ENCODE measurements at regions not wholly inside any gene's neighbourhood (a gene's known extent, or its start where the extent isn't known, plus 50 kb on each side); places are given as distances from the start of the nearest gene placed in this dataset.

GRCh38 chr21:31571879-31572278 lies 87.6 kb upstream of the SOD1 start:
- ATAC-seq (ENCODE audit: low read depth) = no peak

GRCh38 chr21:31570824-31571566 lies 88.5 kb upstream of the SOD1 start:
- Histone ChIP-seq H3K27ac (ENCODE audit: poor library complexity, severe bottlenecking) (no peak overlapping the region), H3K36me3 (ENCODE audit: low read depth) (no peaks in the 10 kb centered on the region), H3K9me3 (ENCODE audit: severe bottlenecking) (no peaks in the 10 kb centered on the region), H3K4me1 (ENCODE audit: insufficient read depth, poor library complexity, severe bottlenecking) (no peaks in the 10 kb centered on the region), H3K27me3 (ENCODE audit: insufficient read depth, poor library complexity, severe bottlenecking) (no peaks in the 10 kb centered on the region), H3K4me3 (ENCODE audit: severe bottlenecking) (no peak overlapping the region)
- no peak for DNase-seq (ENCODE audit: low spot score)
- ATAC-seq (ENCODE audit: low read depth) = no peak
- TF ChIP-seq CTCF (IDR thresholded peaks at IDR 0.05; ENCODE audit: poor library complexity, severe bottlenecking) = no peak

More at GRCh38 chr21:31571879-31572278, 87.6 kb upstream of the SOD1 start:
- Histone ChIP-seq H3K27me3 (ENCODE audit: insufficient read depth, poor library complexity, severe bottlenecking) (no peaks in the 10 kb centered on the region), H3K27ac (ENCODE audit: poor library complexity, severe bottlenecking) (no peak overlapping the region), H3K4me1 (ENCODE audit: insufficient read depth, poor library complexity, severe bottlenecking) (no peaks in the 10 kb centered on the region), H3K9me3 (ENCODE audit: severe bottlenecking) (no peaks in the 10 kb centered on the region), H3K4me3 (ENCODE audit: severe bottlenecking) (no peak overlapping the region), H3K36me3 (ENCODE audit: low read depth) (no peaks in the 10 kb centered on the region)
- DNase-seq (ENCODE audit: low spot score) = no peak
- TF ChIP-seq CTCF (IDR thresholded peaks at IDR 0.05; ENCODE audit: poor library complexity, severe bottlenecking) = no peak

- no peaks in the 10 kb centered on the region for H3K9me3 ChIP-seq (ENCODE audit: severe bottlenecking)
- H3K27me3 ChIP-seq (ENCODE audit: insufficient read depth, poor library complexity, severe bottlenecking) = no peaks in the 10 kb centered on the region
- H3K4me3 ChIP-seq (ENCODE audit: severe bottlenecking) = no peak overlapping the region
- no peak for ATAC-seq (ENCODE audit: low read depth)
- no peak for TF ChIP-seq CTCF (IDR thresholded peaks at IDR 0.05; ENCODE audit: poor library complexity, severe bottlenecking)
- no peaks in the 10 kb centered on the region for H3K36me3 ChIP-seq (ENCODE audit: low read depth)
- DNase-seq (ENCODE audit: low spot score) = no peak
- H3K4me1 ChIP-seq (ENCODE audit: insufficient read depth, poor library complexity, severe bottlenecking) = no peaks in the 10 kb centered on the region
- H3K27ac ChIP-seq (ENCODE audit: poor library complexity, severe bottlenecking) = no peak overlapping the region
Observed at GRCh38 chr21:31566611-31567010, 92.9 kb upstream of the SOD1 start.

GRCh38 chr21:31566064-31566463 lies 93.4 kb upstream of the SOD1 start:
- Histone ChIP-seq H3K4me1 (ENCODE audit: insufficient read depth, poor library complexity, severe bottlenecking) (no peaks in the 10 kb centered on the region), H3K4me3 (ENCODE audit: severe bottlenecking) (no peak overlapping the region), H3K36me3 (ENCODE audit: low read depth) (no peaks in the 10 kb centered on the region), H3K27ac (ENCODE audit: poor library complexity, severe bottlenecking) (no peak overlapping the region), H3K27me3 (ENCODE audit: insufficient read depth, poor library complexity, severe bottlenecking) (no peaks in the 10 kb centered on the region), H3K9me3 (ENCODE audit: severe bottlenecking) (no peaks in the 10 kb centered on the region)
- DNase-seq (ENCODE audit: low spot score) (no peak), ATAC-seq (ENCODE audit: low read depth) (no peak)
- TF ChIP-seq CTCF (IDR thresholded peaks at IDR 0.05; ENCODE audit: poor library complexity, severe bottlenecking) = peak; percentile 20

GRCh38 chr21:31564439-31564838 lies 95.1 kb upstream of the SOD1 start:
- H3K27me3 ChIP-seq (ENCODE audit: insufficient read depth, poor library complexity, severe bottlenecking) = no peaks in the 10 kb centered on the region
- no peak for TF ChIP-seq CTCF (IDR thresholded peaks at IDR 0.05; ENCODE audit: poor library complexity, severe bottlenecking)

More at GRCh38 chr21:31564439-31564838, 95.1 kb upstream of the SOD1 start:
- Histone ChIP-seq H3K4me3 (ENCODE audit: severe bottlenecking) (no peak overlapping the region), H3K36me3 (ENCODE audit: low read depth) (no peaks in the 10 kb centered on the region), H3K4me1 (ENCODE audit: insufficient read depth, poor library complexity, severe bottlenecking) (no peaks in the 10 kb centered on the region), H3K27ac (ENCODE audit: poor library complexity, severe bottlenecking) (no peak overlapping the region), H3K9me3 (ENCODE audit: severe bottlenecking) (no peaks in the 10 kb centered on the region)
- ATAC-seq (ENCODE audit: low read depth) (peak; percentile 36; the same call in 2 of the 3 replicates), DNase-seq (ENCODE audit: low spot score) (no peak)

Data from RWPE2 (cell line).